T1000 (cell line): ENCODE measurements at regions not wholly inside any gene's neighbourhood (a gene's known extent, or its start where the extent isn't known, plus 50 kb on each side); places are given as distances from the start of the nearest gene placed in this dataset.
"Not testable (repeated sequence)": the region's sequence is repeated elsewhere in the genome, so short reads cannot be mapped to it uniquely, and the experiment has no call there.

Source experiments
- DNase-seq: peaks from one replicate; lab custom pipeline; 2025; ENCODE audit warnings: mixed read lengths; lab: John Stamatoyannopoulos, UW

- DNase-seq = no peak
These were observed 61.5 kb downstream of the PRDM13 start for GRCh38 chr6:99668036-99668705.

DNA sequence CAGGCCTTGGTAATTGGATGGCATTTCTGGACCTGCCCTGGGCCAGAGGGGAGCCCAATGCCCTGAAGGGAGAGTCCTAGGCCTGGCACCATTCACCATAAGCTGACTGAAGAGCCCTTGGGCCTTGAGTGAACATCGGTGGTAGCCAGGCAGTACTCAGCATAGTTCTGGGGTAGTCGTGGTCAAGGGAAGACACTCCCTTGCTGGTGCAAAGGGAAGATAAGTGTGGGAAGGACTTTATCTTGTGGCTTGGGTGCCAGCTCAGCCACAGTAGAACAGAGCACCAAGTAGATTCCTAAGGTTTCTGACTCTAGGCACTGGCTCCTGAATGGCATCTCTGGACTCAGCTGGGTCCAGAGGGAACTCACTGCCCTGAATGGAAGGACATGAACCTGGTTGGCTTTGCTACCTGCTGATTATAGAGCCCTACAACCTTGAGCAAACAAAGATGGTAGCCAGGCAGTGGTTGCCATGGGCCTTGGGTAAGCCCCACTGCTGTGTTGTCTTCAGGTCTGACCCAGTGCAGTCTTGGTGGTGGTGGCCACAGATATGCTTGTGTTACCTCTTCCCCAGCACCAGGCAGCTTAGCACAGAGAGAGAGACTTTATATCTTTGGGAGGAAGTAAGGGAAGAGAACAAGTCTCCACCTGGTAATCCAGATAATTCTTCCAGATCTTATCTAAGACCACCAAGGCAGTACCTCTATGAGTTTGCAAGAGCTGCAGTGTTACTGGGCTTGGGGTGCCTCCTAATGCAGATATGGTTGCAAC lies 83.5 kb downstream of the PRDM13 start:
- DNase-seq = no peak

DNA sequence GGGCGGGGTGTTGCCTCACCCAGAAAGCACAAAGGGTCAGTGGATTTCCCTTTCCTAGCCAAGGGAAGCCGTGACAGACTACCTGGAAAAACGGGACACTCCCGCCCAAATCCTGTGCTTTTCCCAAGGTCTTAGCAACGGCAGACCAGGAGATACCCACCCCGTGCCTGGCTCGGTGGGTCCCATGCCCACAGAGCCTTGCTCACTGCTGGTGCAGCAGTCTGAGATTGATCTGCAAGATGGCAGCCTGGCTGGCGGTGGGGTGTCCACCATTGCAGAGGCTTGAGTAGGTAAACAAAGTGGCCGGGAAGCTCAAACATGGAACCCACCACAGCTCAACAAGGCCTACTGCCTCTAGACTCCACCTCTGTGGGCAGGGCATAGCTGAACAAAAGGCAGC lies 95.7 kb downstream of the PRDM13 start:
- DNase-seq = not testable (repeated sequence)

DNA sequence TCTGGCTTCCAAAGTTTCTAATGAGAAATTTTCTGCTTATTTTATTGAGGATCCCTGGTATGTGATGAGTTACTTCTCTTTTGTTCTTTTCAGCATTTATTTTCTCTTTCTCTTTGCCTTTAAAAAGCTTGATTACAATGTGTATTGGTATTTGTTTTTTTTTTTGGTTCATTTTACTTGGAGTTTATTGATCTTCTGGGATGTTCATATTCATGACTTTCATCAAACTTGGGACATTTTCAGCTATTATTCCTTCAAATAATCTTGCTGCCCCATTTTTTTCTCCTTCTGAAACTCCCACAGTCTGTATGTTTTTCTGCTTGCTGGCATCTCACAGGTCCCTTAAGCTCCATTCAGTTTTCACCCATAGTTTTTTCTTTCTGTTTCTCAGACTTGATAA lies 102.4 kb downstream of the PRDM13 start:
- DNase-seq = no peak

DNA sequence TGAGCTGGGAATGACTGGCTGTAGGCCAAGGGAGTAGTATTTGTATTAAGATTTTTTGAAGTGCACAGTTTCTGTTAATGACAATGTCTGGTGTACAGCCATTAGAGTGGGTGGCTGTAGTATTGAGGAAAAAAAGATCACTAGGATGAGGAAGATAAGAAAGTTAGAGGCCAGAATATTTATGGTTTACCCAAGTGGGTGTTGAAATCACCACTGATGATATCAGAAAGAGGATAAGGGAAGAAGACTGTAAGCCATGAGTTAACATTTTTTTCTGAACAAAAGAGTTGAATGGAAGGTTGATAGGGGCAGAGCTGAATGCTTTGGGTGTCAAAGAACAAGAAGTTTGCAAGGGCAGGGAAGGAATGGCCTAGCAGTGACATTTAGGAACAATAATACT lies 104.7 kb downstream of the PRDM13 start:
- DNase-seq = no peak

DNA sequence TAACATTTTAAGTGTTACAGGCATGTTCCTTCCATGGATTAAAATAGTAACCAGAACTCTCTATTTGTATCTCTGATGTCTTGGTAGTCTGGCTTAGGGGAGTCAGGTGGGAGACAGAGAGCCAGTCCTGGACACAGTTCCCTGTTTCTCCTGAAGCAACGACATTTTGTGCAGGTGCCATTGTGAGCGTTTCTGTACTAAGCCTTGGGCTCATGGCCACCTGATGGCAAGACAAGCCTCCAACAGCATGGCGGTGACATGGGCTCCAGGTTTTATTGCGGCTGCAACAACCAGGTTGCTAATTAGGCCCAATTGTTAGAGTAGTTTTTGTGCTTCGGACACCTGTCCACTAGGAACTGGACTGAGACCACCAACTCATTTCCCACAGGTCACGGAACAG lies 105.3 kb downstream of the PRDM13 start:
- no peak for DNase-seq

DNA sequence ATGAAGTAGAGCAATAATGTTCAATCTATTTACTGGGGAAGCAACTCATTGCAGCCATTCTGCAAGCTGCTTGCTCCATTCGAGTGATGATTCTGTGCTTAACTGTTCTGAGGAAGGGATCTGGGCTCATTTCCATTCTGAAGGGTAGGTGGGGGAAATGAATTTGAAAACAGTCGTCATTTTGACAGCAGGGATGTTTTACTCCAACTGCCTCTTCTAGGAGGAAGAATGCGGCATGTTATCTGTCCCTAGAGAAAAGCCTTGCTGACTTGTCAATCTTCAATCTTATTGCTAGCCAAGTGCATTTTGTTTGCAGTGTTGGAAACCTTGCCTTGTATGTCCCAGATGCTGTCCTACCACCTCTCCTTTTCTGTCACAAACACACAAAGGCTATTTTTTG lies 105.9 kb downstream of the PRDM13 start:
- DNase-seq = no peak

DNA sequence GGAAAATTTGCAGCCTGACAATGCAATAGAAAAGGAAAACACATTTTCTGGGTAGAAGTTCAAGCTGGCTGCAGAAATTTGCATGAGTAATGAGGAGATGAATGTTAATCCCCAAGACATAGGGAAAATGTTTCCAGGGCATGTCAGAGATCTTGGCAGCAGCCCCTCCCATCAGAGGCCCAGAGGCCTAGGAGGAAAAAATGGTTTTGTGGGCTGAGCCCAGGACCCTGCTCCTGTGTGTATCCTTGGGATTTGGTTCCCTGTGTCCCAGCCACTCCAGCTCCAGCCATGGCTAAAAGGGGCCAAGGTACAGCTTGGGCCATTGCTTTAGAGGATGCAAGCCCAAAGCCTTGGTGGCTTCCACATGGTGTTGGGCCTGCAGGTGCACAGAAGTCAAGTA lies 115.4 kb downstream of the PRDM13 start:
- DNase-seq = not testable (repeated sequence)

- not testable (repeated sequence) for DNase-seq
These were observed 123.6 kb downstream of the PRDM13 start for GRCh38 chr6:99730237-99730636.

DNA sequence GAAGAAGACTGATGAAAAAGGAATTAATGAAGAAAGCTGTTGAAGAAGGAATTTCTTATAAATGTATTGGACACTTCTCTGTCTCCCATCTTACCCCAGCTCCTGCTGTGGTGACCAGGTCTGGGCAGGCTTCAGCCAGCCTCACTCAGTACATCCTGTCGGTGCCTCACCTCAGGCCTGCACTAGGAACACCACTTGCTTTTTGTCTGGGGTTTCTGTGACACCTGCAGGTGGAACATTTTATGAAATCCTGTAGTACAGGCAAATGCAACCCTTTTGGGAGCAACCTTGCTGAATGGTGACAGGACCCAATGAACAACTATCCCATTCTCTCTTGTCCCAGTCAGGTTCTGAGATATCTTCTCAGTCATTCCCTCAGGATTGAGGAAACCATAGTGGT lies 129.7 kb downstream of the PRDM13 start:
- DNase-seq = no peak

- no peak for DNase-seq
These were observed 132.9 kb downstream of the PRDM13 start for GRCh38 chr6:99739526-99739925.

GRCh38 chr6:99741092-99741491 lies 134.5 kb downstream of the PRDM13 start:
- no peak for DNase-seq

DNA sequence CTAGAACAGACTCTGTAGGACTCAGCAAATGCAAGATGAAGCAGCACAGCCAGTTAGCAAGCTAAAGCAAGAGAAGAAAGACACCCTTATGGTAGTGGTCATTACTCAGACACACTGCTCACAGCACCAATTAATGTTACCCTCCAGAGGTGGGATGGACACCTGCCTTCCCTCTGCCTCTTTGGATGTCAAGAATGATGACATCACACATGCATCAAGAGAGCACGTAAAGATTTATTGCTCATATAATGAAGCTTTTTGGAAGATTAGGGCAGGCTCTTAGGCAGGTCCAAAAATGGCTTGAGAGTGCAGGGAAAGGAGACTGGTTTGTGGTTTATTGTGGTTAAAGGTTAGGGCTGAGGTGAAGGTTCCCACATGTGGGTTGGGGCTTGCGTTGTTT lies 137.0 kb downstream of the PRDM13 start:
- no peak for DNase-seq

- DNase-seq = no peak
These were observed 139.0 kb downstream of the PRDM13 start for GRCh38 chr6:99745651-99746050.

GRCh38 chr6:99746261-99746895 lies 139.7 kb downstream of the PRDM13 start:
- peak; percentile 45 for DNase-seq

DNA sequence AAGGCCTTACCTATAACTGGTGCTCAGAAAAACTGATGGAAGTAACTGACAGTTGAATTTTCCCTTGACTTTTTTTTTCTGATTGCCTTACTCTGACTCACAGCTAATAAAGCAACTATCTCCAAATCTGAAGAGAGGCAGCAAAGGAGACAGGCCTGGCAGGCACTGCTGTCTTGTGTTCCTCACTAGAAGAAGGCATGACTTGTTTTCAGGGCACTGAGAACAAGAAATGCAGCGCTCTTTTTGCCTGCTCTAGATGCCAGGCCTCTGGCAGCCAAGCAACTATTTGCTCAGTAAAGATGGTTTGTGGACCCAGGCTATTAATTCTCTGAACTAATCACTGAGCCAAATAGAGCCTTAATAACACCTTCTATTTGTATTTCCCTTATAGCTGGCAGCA lies 155.1 kb downstream of the PRDM13 start:
- DNase-seq = no peak

- DNase-seq = no peak
These were observed 161.5 kb downstream of the PRDM13 start for GRCh38 chr6:99768166-99768565.

DNA sequence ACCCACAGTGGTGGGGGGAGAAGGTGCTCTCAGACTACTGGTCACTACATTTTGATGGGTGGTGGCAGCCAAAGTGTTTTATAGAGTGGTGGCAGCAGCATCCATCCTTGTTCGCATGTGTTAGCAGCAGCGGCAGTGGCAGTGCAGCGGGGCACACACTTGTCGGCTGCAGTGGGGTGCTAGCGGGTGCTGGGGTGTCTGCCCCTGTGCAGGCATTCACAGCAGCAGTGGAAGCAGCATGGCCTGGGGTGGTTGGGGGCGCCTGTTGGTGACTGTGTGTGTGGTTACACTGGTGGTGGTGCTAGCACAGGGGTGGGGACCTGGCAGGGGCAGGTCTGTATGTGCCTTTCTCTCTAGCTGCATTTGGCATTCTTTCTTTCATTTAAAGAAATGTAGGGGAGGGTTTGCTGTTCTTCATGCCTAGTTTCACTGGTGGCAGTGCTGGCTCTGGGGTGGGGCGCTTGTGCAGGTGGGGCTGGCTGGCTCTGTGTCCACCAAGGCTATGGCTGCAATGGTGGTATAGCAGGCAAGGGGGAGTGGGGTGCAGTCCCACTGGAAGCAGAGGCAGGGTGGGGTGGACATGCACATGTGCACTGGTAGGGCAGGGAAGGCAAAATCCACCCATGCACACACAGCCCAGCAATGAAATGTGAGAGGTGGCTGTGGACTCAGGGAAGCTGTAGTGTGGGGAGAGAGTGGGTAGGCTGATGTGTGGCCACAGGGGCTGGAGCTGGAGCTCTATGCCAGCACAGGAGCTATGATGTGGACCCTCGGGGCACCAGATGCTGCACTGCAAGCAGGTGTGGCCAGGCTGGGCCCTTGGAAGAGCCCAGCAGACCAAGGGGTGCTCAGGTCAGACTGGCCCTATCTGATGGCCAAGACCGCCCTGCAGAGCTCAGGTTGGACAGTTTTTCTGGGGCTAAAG lies 173.3 kb downstream of the PRDM13 start:
- no peak for DNase-seq

- no peak for DNase-seq
These were observed 173.9 kb downstream of the PRDM13 start for GRCh38 chr6:99780556-99780885.

DNA sequence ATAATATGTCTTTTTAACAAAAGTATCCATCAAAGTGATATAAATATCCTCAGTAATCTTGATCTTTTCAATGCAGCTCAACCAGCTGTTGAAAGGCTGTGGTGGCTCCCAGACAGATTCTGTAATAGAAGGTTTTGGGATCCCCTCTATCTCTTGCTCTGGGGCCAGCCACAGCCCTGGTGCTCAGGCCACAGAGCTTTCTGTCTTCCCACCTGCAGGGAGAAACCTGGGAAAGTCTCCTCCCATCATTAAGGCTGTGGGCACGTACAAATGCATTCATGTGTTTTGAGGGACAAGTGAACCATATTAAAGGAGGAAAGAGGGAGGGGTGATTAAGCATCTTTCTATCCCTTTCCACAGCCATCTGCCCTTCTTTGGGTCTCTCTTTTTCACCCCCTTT lies 183.1 kb downstream of the PRDM13 start:
- DNase-seq = no peak

DNA sequence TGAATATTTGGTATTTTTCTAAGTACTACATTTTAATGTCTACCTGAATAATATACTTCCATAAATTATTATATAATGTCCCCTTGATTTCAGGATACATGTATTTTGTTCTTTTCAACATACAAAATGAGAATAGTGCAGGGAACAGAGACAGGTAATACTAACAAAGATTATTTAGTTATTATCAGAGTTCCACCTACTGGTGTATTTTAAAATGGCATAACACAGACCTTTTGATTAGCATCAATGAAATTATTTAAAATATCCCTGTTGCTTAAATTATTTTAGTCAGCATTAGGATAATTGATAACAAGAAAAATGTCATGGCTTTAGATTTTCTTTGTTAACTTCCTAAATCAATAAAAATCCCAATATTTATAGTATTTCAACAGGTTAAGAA lies 184.0 kb downstream of the PRDM13 start:
- no peak for DNase-seq

DNA sequence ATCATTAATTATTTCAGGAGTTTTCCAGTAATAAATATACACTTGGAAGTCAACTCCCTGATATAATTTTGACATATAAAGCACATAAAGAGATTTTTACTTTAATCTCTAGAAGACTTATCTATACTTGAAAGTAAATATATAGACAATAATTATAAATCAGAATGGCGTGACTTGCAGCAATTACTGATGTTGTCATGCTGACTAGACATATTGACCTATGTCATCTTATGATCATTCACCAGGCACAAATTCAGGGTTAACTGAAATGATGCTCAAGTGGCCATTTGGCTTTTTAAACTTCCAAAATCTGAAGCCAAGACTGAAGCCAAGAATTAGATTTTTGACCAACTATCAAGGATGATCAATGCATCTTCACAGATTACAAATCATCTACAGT lies 192.2 kb downstream of the MCHR2 start:
- no peak for DNase-seq
